ENCODE measurements at regions not wholly inside any gene's neighbourhood (a gene's known extent, or its start where the extent isn't known, plus 50 kb on each side); places are given as distances from the start of the nearest gene placed in this dataset.

DNA sequence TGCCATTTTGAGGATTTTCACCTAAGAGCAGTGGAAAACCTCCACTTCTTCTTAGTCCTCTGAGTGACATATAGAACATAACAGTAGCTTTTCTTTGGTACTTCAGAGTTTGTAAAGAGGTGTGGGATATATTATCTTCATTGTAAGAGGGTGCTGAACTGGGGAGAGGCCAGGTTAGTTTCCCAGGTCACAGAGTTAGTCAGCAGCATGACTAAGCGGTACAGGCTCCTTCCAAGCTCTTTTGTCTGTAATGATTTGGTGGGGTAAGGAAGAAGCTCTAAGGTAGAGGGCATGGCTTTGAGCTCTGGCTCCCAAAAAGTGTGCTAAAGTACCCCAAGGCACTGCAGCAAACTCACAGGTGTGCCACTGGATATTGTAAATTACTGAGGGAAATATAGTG is 325.0 kb upstream of the PLXNA2 start:
- DNase-seq (ENCODE audit: low spot score) = no peak
- Histone ChIP-seq H3K27ac (no peak overlapping the region), H3K4me3 (no peak overlapping the region)
- TF ChIP-seq CTCF (IDR thresholded peaks at IDR 0.05) = no peak

- no peak for DNase-seq (ENCODE audit: low spot score)
- no peak overlapping the region for H3K27ac ChIP-seq
- TF ChIP-seq CTCF (IDR thresholded peaks at IDR 0.05) = no peak
- no peak overlapping the region for H3K4me3 ChIP-seq
Measured at GRCh38 chr1:208570362-208570761, 326.2 kb upstream of the PLXNA2 start.

GRCh38 chr1:208576425-208576824 is 332.2 kb upstream of the PLXNA2 start:
- Histone ChIP-seq H3K27ac (no peak overlapping the region), H3K4me3 (no peak overlapping the region)
- DNase-seq (ENCODE audit: low spot score) = no peak
- no peak for TF ChIP-seq CTCF (IDR thresholded peaks at IDR 0.05)

DNA sequence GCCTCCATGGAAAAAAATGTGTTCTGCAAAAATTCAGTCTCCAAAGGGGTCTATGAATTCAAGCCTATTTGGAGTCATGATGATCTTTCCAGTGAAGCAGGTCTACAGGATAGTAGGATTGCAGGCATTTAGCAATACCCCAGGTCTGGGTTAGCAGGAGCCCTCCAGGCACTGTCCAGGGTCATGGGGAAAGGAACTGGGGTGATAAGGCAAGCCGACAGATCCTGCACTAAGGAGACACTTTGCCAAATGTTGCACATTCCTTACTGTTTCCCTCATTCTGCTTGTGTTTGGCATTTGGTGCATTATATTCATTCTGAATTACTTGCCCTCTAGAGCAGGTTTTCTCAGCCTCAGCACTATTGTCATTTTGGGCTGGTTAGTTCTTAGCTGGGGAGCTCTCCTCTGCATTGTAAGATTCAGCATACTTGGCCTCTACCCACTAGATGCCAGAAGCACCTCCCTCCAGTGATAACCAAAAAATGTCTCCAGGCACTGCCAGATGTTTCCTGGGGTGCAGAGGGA is 333.3 kb upstream of the PLXNA2 start:
- no peak overlapping the region for H3K27ac ChIP-seq

GRCh38 chr1:208581209-208581608 is 337.0 kb upstream of the PLXNA2 start:
- Histone ChIP-seq H3K4me3 (no peak overlapping the region), H3K27ac (no peak overlapping the region)
- no peak for DNase-seq (ENCODE audit: low spot score)
- TF ChIP-seq CTCF (IDR thresholded peaks at IDR 0.05) = no peak

More for the DNA sequence above, 333.3 kb upstream of the PLXNA2 start:
- DNase-seq (ENCODE audit: low spot score) = no peak
- no peak overlapping the region for H3K4me3 ChIP-seq
- no peak for TF ChIP-seq CTCF (IDR thresholded peaks at IDR 0.05)

DNA sequence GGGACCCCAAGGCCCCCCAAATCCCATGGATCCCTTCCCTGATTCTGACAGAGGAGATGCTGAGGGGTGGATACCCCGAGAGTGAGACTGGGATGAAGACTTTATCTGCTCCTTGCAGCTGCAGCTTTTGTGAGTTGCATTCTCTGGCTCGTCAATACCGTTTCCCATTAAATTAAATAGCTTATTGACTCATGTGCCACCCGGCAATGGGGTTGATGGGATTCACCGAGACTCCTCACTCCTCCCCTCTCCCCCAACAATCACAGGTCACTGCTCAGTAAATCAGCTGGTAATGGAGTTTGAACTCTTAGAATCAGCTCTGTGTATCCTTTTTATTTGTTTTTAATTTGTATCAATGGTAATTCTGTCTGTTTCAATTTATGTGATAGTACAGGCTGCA is 337.5 kb upstream of the PLXNA2 start:
- TF ChIP-seq CTCF (IDR thresholded peaks at IDR 0.05) = no peak
- H3K4me3 ChIP-seq = no peak overlapping the region
- no peak for DNase-seq (ENCODE audit: low spot score)
- H3K27ac ChIP-seq = no peak overlapping the region

DNA sequence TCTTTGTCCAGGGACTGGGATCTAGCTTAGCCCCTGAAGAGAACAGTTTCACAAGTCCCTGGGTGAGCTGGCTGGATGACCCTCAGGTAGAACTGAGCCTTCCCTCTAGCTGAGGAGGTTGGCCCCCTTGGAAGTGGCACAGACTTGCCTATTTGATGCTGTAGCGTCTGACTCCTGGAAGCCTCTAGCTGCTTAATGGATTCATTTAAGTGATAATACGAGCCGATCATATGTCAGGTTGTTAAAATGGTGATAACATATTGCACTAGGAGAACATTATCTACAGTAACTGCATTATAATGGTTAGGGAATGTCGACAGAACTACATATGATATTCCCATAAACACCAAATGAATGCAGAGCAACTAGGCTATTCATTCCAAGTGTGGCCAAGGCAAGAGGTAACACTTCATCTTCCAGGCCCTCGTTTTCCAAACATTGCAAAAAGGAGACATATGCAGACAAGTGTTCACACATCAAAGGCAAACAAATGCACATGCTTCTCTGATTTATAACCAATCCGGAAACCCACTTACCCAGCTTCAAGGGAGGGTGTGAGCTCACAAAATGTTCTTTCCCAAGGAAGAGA is 340.1 kb upstream of the PLXNA2 start:
- DNase-seq (ENCODE audit: low spot score) = no peak
- no peak overlapping the region for H3K27ac ChIP-seq
- no peak for TF ChIP-seq CTCF (IDR thresholded peaks at IDR 0.05)

More for the DNA sequence above, 340.1 kb upstream of the PLXNA2 start:
- H3K4me3 ChIP-seq = no peak overlapping the region
